Vagina (tissue), 2 donors: ENCODE measurements at regions not wholly inside any gene's neighbourhood (a gene's known extent, or its start where the extent isn't known, plus 50 kb on each side); places are given as distances from the start of the nearest gene placed in this dataset.

Experiments
- CTCF ChIP-seq, 3 experiments: fragments of 450-650 bp in 2 of 3; fragments of 200-600 bp in 1 of 3; sonication (generic) in 1 of 3; IDR thresholded peaks; one replicate each; pipeline ENCODE4 v1.5.1; 2017 to 2019; ENCODE audit warnings: antibody characterized with exemption in 3 of 3, mild to moderate bottlenecking in 2 of 3, moderate library complexity in 2 of 3
- POLR2A ChIP-seq, 2 donors: fragments of 450-650 bp; IDR thresholded peaks; one replicate each; pipeline ENCODE4 v1.6.1; 2017; ENCODE audit warnings: antibody characterized with exemption in 2 of 2, mild to moderate bottlenecking in 2 of 2, moderate library complexity in 2 of 2
- POLR2AphosphoS5 ChIP-seq, 2 donors: sonication (generic); formaldehyde crosslinking; IDR thresholded peaks; one replicate each; pipeline ENCODE4 v1.9.0; 2017; ENCODE audit warnings: antibody characterized with exemption in 2 of 2, mild to moderate bottlenecking in 2 of 2, low read depth in 1 of 2; ENCODE audit not compliant: insufficient read depth in 1 of 2

GRCh38 chr12:13362260-13362841, 165.8 kb downstream of the EMP1 start:
- TF ChIP-seq POLR2A (IDR thresholded peaks at IDR 0.05) (no peak), POLR2AphosphoS5 (IDR thresholded peaks at IDR 0.05; ENCODE audit: insufficient read depth in 1 of 2, low read depth in 1 of 2) (no peak), CTCF (IDR thresholded peaks at IDR 0.05) (peak in 2 of 3 experiments; percentile 27 to 34)
